Fibroblast of skin of right quadriceps (primary cell): ENCODE measurements at regions not wholly inside any gene's neighbourhood (a gene's known extent, or its start where the extent isn't known, plus 50 kb on each side); places are given as distances from the start of the nearest gene placed in this dataset.

Experiments
- DNase-seq: peaks from one replicate; pipeline ENCODE4 v3.0.0-alpha.2; 2013

DNA sequence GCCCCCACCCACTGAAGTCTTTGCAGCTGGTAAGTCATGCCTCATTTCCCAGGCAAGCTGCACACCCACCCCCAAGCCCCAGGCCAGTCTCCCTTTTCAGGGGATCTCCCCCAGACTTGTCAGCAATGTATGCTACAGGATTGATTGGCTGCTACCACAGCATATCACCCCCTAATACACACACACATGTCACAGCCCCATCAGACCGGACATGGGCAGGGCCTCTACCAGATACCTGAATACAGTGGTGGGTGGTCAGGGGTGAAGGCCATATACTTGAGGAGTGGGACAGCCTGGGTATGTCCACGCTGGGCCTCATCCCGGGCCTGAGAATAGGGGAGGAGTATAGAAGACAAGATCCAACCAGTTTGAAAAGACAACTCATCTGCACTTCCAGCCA, 63.4 kb upstream of the ARAP3 start:
- DNase-seq, result no peak

DNA sequence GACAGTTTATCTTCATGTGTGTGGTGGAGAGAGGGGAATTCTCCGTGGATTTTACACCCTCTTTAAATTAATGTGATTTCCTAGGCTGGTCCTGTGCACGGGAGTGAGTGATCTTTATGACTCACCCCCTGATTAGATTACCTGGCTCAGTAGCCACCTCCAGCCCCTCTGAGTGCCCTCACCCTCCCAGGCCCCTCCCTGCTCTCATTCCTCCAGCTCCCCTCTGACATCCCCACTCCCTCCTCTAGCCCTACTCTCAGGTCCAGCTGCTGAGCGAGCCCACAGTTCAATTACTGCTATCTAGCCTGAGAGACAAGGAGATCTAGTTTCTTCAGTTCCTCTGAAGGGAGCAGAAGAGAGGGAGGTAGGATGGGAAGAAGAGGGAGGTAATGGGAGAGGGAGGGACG, 61.8 kb upstream of the ARAP3 start:
- DNase-seq, result no peak

DNA sequence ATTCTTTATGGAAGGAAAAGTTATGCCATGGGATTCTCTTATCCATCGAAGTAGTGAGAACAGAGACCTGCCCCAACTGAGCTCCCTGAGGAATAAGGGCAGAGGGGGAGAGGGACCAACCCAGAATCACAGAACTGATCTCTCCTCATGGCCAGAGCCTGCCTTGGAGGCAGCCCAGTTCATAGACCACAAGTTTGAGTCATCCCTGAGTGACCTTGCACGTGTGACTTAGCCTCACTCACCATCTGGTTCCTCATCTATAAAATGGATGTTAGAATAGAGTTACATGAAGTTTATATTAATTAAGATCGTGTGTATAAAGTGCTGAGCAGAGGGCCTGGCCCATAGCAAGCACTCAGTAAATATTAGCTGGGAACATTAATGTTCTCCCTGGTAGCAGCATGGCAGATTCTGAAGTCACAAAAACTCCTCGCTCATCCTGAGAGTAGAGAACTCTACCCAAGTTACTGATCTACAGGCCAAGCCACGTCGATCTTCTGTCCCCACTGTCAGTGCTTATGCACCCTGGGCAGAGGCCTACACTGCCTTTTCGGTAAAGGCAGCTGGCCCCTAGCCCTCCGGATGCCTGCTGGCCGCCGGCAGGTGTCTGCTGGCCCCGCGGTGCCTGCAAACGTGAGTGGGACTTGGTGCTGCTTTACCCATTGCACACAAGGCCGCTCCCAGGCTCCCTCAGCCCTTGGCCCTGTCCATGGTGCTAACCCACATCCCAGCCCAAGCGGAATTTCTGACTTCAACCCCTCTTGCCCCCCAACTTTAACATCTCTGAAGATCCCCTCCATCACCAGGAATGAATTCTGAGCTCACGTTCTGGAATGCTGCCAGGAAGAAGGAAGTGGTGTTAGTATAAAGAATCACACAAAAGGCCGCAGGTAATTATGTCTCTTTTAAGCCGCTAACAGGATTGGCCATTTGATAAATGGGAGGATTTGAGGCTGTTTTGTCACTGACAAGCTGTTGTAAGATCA, 61.1 kb upstream of the ARAP3 start:
- DNase-seq, result peak; percentile 11

DNA sequence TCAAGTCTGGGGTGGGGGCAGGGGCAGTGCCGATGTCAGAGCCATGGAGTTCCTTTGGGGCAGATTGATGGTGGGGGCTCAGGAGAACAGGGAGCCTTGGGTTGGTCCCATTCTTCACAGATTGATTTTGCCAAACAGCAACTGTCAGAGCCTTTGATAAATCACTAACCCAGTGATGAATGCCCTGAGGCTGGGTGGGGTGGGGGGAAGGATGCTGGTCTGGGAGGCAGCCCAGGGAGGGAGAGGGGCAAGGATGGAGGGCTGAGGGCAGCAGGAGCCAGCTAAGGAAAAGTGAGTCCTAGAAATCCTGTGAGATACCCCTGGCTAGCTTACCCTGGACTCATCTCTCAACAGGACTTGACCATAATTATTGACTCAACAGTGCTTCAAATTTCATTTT, 60.1 kb upstream of the ARAP3 start:
- DNase-seq, result no peak

DNA sequence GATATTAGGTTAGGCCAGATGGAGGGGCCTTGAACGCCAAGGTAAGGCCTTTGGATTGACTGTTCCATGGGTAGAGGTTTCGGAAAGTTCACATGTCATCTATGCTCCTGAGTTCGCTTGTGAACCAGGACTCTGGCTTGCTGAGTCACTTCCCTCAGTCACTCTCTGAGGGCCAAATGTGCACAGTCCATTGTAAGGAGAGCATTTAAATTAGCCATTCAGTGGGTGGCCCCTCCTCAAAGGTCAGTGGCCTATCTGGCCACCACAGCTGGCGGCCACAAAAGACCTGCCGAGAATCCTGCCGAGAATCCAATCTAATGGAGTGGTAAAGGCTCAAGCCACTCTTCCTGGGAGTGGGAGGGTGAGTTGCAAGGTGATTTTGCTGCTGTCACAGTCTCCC, 58.9 kb upstream of the ARAP3 start:
- no peak for DNase-seq

DNA sequence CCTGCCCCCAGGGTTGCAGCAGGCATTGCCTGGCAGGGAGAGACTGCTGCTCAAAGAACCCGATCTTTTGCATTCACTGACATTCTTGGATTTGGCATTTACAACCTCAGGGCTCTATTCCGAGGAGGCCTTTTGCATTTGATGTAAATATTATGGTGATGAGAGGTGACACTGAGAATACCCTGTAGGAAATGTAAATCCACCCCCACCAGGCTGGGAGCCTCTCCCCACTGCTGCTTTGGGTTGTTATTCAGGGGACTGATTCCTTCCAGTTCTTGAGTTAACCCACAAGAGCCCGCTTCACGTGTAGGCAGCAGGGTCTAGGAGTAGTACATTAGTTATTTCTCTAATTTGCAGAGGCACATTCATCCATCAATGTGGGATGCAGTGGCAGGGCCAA, 55.5 kb upstream of the ARAP3 start:
- no peak for DNase-seq

DNA sequence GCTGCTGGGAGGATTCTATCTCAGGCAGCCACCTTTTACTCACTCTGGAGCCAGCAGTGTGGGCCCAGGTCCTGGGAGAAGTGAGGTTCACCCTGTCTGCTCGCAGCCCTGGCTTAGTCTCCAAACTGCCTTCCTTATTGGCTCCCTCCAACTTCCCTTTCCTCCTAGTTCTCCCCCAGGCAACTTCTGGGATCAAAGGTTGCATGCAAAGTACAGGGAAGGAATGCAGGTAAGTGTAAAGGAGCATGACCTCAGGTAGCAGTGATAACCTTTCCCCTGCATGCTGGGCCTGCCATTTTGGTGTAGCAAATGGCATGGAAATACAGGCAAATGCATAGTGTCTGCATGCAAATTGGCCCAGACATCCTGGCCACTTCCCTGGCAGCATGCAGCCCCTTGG, 53.8 kb upstream of the ARAP3 start:
- no peak for DNase-seq

DNA sequence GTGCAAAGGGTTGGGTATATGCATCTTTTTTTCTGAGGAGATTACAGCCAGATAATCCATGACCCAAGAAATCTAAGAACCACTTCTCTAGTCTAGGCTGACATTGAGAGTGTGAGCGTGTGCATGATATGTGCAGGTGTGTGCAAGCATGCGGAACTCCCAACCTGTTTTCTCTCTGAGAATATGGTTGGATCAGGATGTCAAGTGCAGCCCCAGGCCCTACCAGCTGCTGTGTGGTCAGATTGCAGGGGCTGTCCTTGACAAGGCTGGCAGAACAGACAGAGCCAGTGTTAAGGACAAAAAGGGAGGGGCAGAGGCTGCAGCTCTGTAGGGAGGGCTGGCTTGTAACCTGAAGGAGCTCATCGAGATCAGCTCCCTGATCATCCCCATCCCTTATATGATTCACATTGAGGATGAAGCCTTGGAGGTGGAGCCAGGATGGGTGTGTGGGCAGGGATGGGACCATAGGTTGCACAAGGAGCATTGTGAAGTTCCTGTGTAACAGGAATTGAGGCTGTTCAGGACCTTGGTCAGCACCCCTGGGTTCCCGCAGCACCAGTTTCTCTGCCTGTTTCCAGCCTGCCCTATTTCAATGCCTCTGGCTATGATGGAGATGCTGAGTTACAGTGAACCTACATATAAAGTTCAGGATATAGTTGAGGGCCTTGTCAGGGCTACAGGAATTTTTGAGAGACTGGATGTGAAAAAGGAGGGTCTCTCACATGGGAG, 52.6 kb upstream of the ARAP3 start:
- DNase-seq, result peak; percentile 48

DNA sequence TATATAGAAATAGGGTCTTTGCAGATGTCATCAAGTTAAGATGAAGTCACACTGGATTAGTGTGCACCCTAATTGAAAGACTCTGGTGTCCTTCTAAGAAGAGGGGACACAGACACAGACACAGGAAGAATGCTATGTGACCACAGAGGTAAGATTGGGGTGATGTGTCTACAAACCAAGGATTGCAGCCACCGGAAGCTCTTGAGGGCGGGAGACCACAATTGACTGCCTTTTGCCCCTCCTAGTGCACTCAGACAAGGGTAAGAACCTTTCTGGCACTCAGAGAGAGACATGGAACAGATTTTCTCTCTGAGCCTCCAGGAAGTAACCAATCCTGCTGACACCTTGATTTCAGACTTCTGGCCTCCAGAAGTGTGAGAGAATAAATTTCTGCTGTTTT, 51.2 kb upstream of the ARAP3 start:
- DNase-seq, result no peak

DNA sequence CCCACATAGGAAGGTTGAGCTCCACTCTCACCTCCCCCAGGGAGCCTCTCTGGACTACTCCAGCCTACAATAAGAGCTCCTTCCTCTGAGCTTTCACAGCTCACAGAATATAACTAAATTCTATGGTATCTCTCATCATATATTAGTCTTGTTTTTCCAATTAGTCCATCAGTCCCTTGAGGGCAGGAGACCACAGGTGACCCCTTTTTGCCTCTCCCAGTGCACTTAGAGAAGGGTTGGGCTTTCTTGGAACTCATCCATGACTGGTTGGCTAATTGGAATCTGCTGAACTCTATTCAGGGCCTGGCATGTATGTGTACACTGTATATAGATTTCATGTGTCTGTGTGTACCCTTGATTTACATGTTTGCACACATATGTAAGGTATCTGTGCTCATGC, 50.4 kb upstream of the ARAP3 start:
- no peak for DNase-seq
